ENCODE measurements at regions not wholly inside any gene's neighbourhood (a gene's known extent, or its start where the extent isn't known, plus 50 kb on each side); places are given as distances from the start of the nearest gene placed in this dataset.

- no peak for TF ChIP-seq EZH2 (IDR thresholded peaks at IDR 0.05; ENCODE audit: insufficient read depth, poor library complexity, severe bottlenecking)
- no peak for TF ChIP-seq EZH2phosphoT487 (IDR thresholded peaks at IDR 0.05; ENCODE audit: insufficient read depth, low read depth)
Measured at GRCh38 chr3:31050296-31050695, 155.8 kb upstream of the GADL1 start.

All from GM23248 (cell line).